Keratinocyte (primary cell): ENCODE measurements at regions not wholly inside any gene's neighbourhood (a gene's known extent, or its start where the extent isn't known, plus 50 kb on each side); places are given as distances from the start of the nearest gene placed in this dataset.
A peak's percentile ranks its signal among the peaks of the same experiment; 100 is the strongest.

Source experiments
- DNase-seq: peaks from one replicate; pipeline ENCODE4 v3.0.0-alpha.2; 2011; ENCODE audit warnings: low read depth, missing footprints, low spot score
- FAIRE-seq: peaks from 2 replicates; lab custom pipeline; 2011; peaks lifted over from hg19 to GRCh38; lab: Jason Lieb, UNC
- H2AFZ ChIP-seq: 2 replicates; pipeline ENCODE4 v1.6.0; 2012; ENCODE audit warnings: low read length, control low read depth, inconsistent platforms; ENCODE audit not compliant: control insufficient read depth
- H3K27ac ChIP-seq: 2 replicates; pipeline ENCODE4 v1.5.1; 2011; ENCODE audit warnings: low read length; ENCODE audit not compliant: control insufficient read depth, insufficient read depth
- H3K27me3 ChIP-seq: 3 replicates; pipeline ENCODE4 v1.6.0; 2011; ENCODE audit warnings: low read length; ENCODE audit not compliant: control insufficient read depth, insufficient read depth; ENCODE audit errors: extremely low read depth
- H3K36me3 ChIP-seq, 2 experiments: 2 replicates in 1 of 2; 3 replicates in 1 of 2; pipeline ENCODE4 v1.5.1; 2011; ENCODE audit warnings: low read length in 2 of 2, mild to moderate bottlenecking in 1 of 2; ENCODE audit not compliant: control insufficient read depth in 2 of 2, insufficient read depth in 2 of 2; ENCODE audit errors: extremely low read depth in 1 of 2
- H3K4me1 ChIP-seq: 3 replicates; pipeline ENCODE4 v1.5.1; 2011; ENCODE audit warnings: low read length; ENCODE audit not compliant: control insufficient read depth, insufficient read depth; ENCODE audit errors: extremely low read depth
- H3K4me2 ChIP-seq: 3 replicates; pipeline ENCODE4 v1.6.0; 2011; ENCODE audit warnings: low read depth, low read length; ENCODE audit not compliant: control insufficient read depth, insufficient read depth; ENCODE audit errors: extremely low read depth
- H3K4me3 ChIP-seq, 3 experiments: fragments of 200-600 bp in 1 of 3; sonication (generic) in 1 of 3; 2 replicates in 2 of 3; 3 replicates in 1 of 3; pipeline ENCODE4 v1.5.1; 2011 to 2016; ENCODE audit warnings: low read length in 3 of 3, mild to moderate bottlenecking in 3 of 3, control low read depth in 2 of 3, inconsistent platforms in 1 of 3, low read depth in 1 of 3, mixed read lengths in 1 of 3, mixed run types in 1 of 3, moderate library complexity in 1 of 3; ENCODE audit not compliant: control insufficient read depth in 2 of 3, insufficient read depth in 2 of 3; ENCODE audit errors: extremely low read depth in 1 of 3
- H3K79me2 ChIP-seq: 2 replicates; pipeline ENCODE4 v1.6.0; 2012; ENCODE audit warnings: low read length; ENCODE audit not compliant: control insufficient read depth, insufficient read depth
- H3K9ac ChIP-seq: 3 replicates; pipeline ENCODE4 v1.6.0; 2011; ENCODE audit warnings: low read length; ENCODE audit not compliant: control insufficient read depth, insufficient read depth; ENCODE audit errors: extremely low read depth
- H3K9me1 ChIP-seq: 3 replicates; pipeline ENCODE4 v1.6.0; 2011; ENCODE audit warnings: low read length; ENCODE audit not compliant: control insufficient read depth, insufficient read depth; ENCODE audit errors: extremely low read depth
- H3K9me3 ChIP-seq: 2 replicates; pipeline ENCODE4 v1.5.1; 2012; ENCODE audit warnings: low read depth, low read length; ENCODE audit not compliant: control insufficient read depth
- H4K20me1 ChIP-seq: 3 replicates; pipeline ENCODE4 v1.6.0; 2011; ENCODE audit warnings: low read length; ENCODE audit not compliant: control insufficient read depth, insufficient read depth; ENCODE audit errors: extremely low read depth
- CTCF ChIP-seq, 3 experiments: IDR thresholded peaks in 1 of 3; conservative IDR thresholded peaks in 1 of 3; optimal IDR thresholded peaks in 1 of 3; 2 replicates in 2 of 3; 3 replicates in 1 of 3; pipeline versions ENCODE3 to v1.5.1; 2011; ENCODE audit warnings: low read length in 3 of 3, mild to moderate bottlenecking in 3 of 3, moderate library complexity in 2 of 3, control low read depth in 1 of 3, inconsistent platforms in 1 of 3; ENCODE audit not compliant: insufficient read depth in 2 of 3; ENCODE audit errors: extremely low read depth in 1 of 3
- EZH2 ChIP-seq: IDR thresholded peaks from one replicate; pipeline ENCODE4 v1.6.1; 2012; ENCODE audit warnings: inconsistent platforms, mild to moderate bottlenecking, low read length, moderate library complexity
- dilution Hi-C: fragments of 300-500 bp; cut with MboI; formaldehyde crosslinking; loops from one replicate; pipeline ENCODE4 v1.7.0; 2020; ENCODE audit warnings: low sequenced_read_pairs; ENCODE audit not compliant: extremely low pct_ligation_motif_present

DNA sequence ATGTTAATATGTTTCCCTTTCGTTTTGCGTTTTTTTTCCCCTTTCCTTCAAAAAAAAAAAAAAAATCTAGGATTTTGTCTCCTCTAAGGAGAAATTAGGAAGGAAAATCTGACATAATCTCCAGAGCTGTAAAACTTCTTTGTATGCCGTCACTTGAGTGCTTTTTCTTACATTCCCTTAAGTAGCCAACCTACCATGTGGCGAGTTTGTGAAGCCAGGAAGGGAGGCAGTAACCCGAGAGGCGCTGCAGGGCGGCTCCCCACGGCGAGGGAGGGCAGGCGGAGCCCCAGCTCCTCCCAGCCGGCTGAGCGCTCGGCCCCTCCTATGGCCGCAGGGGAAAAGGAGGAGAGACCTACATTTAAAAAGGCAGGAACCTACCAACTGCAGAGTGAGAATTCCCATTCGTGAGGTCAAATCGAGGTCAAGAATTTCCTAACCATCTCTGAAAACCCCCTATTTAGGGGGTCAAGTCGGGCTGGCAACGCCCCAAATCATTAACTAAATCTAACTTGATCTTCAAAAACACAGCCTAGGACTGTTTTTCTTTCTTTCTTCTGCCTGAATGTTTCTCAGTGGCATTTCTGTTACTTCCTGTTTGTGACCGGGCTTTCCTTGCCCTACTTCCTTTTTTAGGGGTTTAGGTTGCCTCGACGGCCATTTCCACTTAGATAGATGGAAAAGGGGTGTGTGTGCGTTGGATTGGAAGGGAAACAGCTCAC lies 345.1 kb upstream of the KLF3 start:
- dilution Hi-C loops, result no loop called here
- Histone ChIP-seq H3K4me1 (peaks cover 33% of the 10 kb centered on the region), H3K27ac (peak overlapping the region; percentile 72), H3K9me3 (no peaks in the 10 kb centered on the region), H3K27me3 (no peaks in the 10 kb centered on the region), H2AFZ (peak overlapping the region; percentile 60), H4K20me1 (no peaks in the 10 kb centered on the region), H3K4me3 (peak overlapping the region in 2 of 3 experiments; percentile 34 to 44), H3K79me2 (no peaks in the 10 kb centered on the region), H3K9me1 (no peaks in the 10 kb centered on the region), H3K4me2 (peak overlapping the region; percentile 59), H3K9ac (peak overlapping the region; percentile 54), H3K36me3 (no peaks in the 10 kb centered on the region)
- TF ChIP-seq CTCF (optimal IDR thresholded peaks at IDR 0.05 in 1 of 3, IDR thresholded peaks at IDR 0.05 in 1 of 3, conservative IDR thresholded peaks at IDR 0.05 in 1 of 3; ENCODE audit: extremely low read depth in 1 of 3, insufficient read depth in 2 of 3, low read length in 3 of 3) (no peak), EZH2 (no peak)
- peak; percentile 68 for DNase-seq
- peak; percentile 89 for FAIRE-seq

DNA sequence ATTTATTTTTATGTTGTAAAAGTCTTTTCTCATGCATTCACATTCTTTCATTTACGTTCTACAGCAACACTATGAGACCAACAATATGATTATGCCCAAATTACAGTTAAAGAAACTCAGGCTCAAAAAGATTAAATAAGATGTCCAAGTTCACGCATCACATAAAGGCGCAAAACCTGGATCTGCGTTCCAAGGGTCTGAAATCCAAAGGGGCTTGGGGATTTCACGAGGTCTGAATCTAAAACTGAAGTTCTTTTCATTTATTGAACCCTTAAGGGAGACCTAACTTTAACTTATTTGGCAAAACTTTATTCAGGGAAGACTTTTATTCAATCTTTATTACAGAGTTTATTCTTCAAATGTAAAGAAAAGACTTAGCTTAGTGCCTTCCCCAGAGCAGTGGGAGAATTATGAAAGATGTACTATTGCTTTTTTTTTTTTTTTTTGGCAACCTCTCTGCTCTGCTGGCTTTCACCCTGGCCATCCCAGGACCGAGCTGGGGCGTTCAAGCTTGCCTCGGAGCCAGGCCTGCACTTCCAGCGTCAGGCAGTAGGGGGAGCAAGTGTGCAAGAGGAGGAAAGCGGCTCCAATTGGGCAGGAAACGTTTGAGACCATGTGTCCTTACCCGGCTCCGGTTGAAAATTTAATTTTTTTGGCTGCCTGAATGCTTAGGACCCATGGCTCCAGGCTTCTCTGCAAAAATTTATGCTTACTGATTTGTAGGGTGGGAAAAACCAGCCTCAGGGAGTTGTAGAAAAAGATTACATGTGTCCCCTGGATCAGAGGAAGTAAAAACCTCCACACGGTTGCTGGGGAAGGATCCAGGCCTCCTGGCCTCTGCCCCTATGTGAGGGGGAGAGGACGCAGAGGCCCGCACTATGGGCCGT lies 344.3 kb upstream of the KLF3 start:
- Histone ChIP-seq H3K9ac (peak overlapping the region; percentile 20), H3K9me1 (no peaks in the 10 kb centered on the region), H3K79me2 (no peaks in the 10 kb centered on the region), H3K9me3 (no peaks in the 10 kb centered on the region), H2AFZ (peak overlapping the region; percentile 60), H3K4me3 (peak overlapping the region in 1 of 3 experiments; percentile 34), H3K36me3 (no peaks in the 10 kb centered on the region), H3K4me1 (peaks cover 25% of the 10 kb centered on the region), H3K27me3 (no peaks in the 10 kb centered on the region), H4K20me1 (no peaks in the 10 kb centered on the region), H3K27ac (peak overlapping the region; percentile 72), H3K4me2 (peak overlapping the region; percentile 59)
- peak; percentile 84 for FAIRE-seq
- TF ChIP-seq CTCF (optimal IDR thresholded peaks at IDR 0.05 in 1 of 3, IDR thresholded peaks at IDR 0.05 in 1 of 3, conservative IDR thresholded peaks at IDR 0.05 in 1 of 3; ENCODE audit: extremely low read depth in 1 of 3, insufficient read depth in 2 of 3, low read length in 3 of 3), result peak; percentile 97 to 99 (median 99)
- no peak for TF ChIP-seq EZH2
- dilution Hi-C loops, result no loop called here
- DNase-seq, result peak; percentile 52
